Left renal pelvis (tissue), 4 donors: ENCODE measurements at regions not wholly inside any gene's neighbourhood (a gene's known extent, or its start where the extent isn't known, plus 50 kb on each side); places are given as distances from the start of the nearest gene placed in this dataset.

Experiments
- DNase-seq, 4 donors: peaks; one replicate each; pipeline ENCODE4 v3.0.0-alpha.2; 2013; ENCODE audit warnings: low read depth in 4 of 4, low spot score in 3 of 4

- no peak for DNase-seq
Observed at GRCh38 chrX:80098038-80098437, 83.5 kb downstream of the TBX22 start.

- DNase-seq, result no peak
Observed at GRCh38 chrX:80120335-80120734, 105.8 kb downstream of the TBX22 start.

GRCh38 chrX:80138938-80139337 is 124.4 kb downstream of the TBX22 start:
- no peak for DNase-seq

- DNase-seq, result no peak
Observed at GRCh38 chrX:80139564-80139963, 125.0 kb downstream of the TBX22 start.

GRCh38 chrX:80170581-80170980 is 156.0 kb downstream of the TBX22 start:
- DNase-seq, result no peak

GRCh38 chrX:80173261-80173660 is 158.7 kb downstream of the TBX22 start:
- no peak for DNase-seq

- DNase-seq, result no peak
Observed at GRCh38 chrX:80174925-80175574, 160.5 kb downstream of the TBX22 start.

GRCh38 chrX:80181079-80181478 is 166.5 kb downstream of the TBX22 start:
- DNase-seq, result no peak

- DNase-seq, result no peak
Observed at GRCh38 chrX:80184854-80185253, 170.3 kb downstream of the TBX22 start.

GRCh38 chrX:80206647-80207046 is 192.1 kb downstream of the TBX22 start:
- DNase-seq, result no peak

GRCh38 chrX:80207327-80207726 is 192.8 kb downstream of the TBX22 start:
- no peak for DNase-seq

- DNase-seq, result no peak
Observed at GRCh38 chrX:80216086-80216485, 201.5 kb downstream of the TBX22 start.

GRCh38 chrX:80223982-80224579 is 196.2 kb upstream of the TENT5D start:
- no peak for DNase-seq

GRCh38 chrX:80229626-80230025 is 190.6 kb upstream of the TENT5D start:
- no peak for DNase-seq

- DNase-seq, result no peak
Observed at GRCh38 chrX:80237072-80237471, 183.2 kb upstream of the TENT5D start.

- DNase-seq, result no peak
Observed at GRCh38 chrX:80246271-80246670, 174.0 kb upstream of the TENT5D start.

GRCh38 chrX:80266287-80266686 is 154.0 kb upstream of the TENT5D start:
- no peak for DNase-seq

GRCh38 chrX:80266979-80267378 is 153.3 kb upstream of the TENT5D start:
- DNase-seq, result no peak

GRCh38 chrX:80267790-80268189 is 152.5 kb upstream of the TENT5D start:
- DNase-seq, result no peak

- no peak for DNase-seq
Observed at GRCh38 chrX:80282535-80282934, 137.7 kb upstream of the TENT5D start.

GRCh38 chrX:80285131-80285773 is 135.0 kb upstream of the TENT5D start:
- peak in 2 of 4 donors; percentile 1 to 2 for DNase-seq

GRCh38 chrX:80290834-80291233 is 129.4 kb upstream of the TENT5D start:
- no peak for DNase-seq
